ENCODE measurements at regions not wholly inside any gene's neighbourhood (a gene's known extent, or its start where the extent isn't known, plus 50 kb on each side); places are given as distances from the start of the nearest gene placed in this dataset.

DNA sequence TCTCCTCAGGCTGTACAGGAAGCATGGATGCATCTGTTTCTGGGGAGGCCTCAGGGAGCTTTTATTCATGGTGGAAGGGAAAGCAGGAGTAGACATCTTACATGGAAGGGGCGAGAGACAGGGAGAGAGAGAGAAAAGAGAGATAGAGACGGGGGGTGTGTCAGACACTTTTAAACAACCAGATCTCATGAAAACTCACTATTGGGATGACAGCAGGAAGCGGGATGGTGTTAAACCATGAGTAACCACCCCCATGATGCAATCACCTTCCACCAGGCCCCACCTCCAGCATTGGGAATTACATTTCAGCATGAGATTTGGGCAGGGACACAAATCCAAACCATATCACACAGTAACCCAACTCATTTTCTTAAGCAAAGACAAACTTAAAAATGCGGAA, 110.0 kb upstream of the EEA1 start:
- no peaks in the 10 kb centered on the region for H3F3A ChIP-seq (ENCODE audit: insufficient read depth)
- no peak overlapping the region for H3K4me2 ChIP-seq (ENCODE audit: low read depth, low read length, poor library complexity, severe bottlenecking)
- no peaks in the 10 kb centered on the region for H3K9me2 ChIP-seq (replicated peaks; ENCODE audit: insufficient read depth, low read length)
- H4K20me1 ChIP-seq (ENCODE audit: low read depth, low read length), result no peaks in the 10 kb centered on the region
- no peaks in the 10 kb centered on the region for H3K36me3 ChIP-seq (ENCODE audit: low read length)
- H3K27me3 ChIP-seq (ENCODE audit: low read length), result no peaks in the 10 kb centered on the region
- H3K9ac ChIP-seq (ENCODE audit: low read length), result no peak overlapping the region
- no peak overlapping the region for H3K27ac ChIP-seq (ENCODE audit: low read depth, low read length)
- H3K79me2 ChIP-seq (ENCODE audit: insufficient read depth, low read length), result no peaks in the 10 kb centered on the region
- H3K9me3 ChIP-seq (ENCODE audit: insufficient read depth, low read length), result no peaks in the 10 kb centered on the region
- TF ChIP-seq, protein P1, sequence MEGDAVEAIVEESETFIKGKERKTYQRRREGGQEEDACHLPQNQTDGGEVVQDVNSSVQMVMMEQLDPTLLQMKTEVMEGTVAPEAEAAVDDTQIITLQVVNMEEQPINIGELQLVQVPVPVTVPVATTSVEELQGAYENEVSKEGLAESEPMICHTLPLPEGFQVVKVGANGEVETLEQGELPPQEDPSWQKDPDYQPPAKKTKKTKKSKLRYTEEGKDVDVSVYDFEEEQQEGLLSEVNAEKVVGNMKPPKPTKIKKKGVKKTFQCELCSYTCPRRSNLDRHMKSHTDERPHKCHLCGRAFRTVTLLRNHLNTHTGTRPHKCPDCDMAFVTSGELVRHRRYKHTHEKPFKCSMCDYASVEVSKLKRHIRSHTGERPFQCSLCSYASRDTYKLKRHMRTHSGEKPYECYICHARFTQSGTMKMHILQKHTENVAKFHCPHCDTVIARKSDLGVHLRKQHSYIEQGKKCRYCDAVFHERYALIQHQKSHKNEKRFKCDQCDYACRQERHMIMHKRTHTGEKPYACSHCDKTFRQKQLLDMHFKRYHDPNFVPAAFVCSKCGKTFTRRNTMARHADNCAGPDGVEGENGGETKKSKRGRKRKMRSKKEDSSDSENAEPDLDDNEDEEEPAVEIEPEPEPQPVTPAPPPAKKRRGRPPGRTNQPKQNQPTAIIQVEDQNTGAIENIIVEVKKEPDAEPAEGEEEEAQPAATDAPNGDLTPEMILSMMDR (IDR thresholded peaks at IDR 0.05; ENCODE audit: insufficient read depth, low read length, poor library complexity, severe bottlenecking), result no peak
- no peak for TF ChIP-seq EZH2phosphoT487 (conservative IDR thresholded peaks at IDR 0.05; ENCODE audit: low read length)
- no peak overlapping the region for H3K4me3 ChIP-seq (ENCODE audit: insufficient read depth, low read length, poor library complexity, severe bottlenecking)
- H2AFZ ChIP-seq (ENCODE audit: low read depth, low read length, severe bottlenecking), result no peak overlapping the region

DNA sequence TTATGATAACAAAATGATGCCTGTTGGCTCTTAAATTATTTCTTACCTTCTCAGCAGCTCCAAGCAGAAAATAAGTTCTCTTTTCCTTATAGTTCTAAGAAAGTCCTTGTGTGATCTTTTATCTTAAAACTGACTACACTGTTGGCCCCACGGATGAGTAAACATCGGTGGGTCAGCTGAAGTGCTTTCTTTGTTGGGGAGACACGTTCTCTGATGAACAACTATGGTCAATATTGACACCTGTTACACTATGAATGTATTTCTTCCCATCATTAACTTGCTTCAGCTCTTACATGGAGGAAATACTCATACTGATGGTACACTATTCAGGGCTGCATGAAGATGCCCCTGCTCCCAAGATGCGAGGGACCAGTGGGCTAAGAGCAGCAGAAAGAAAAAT, 110.8 kb upstream of the EEA1 start:
- no peak overlapping the region for H2AFZ ChIP-seq (ENCODE audit: low read depth, low read length, severe bottlenecking)
- H3F3A ChIP-seq (ENCODE audit: insufficient read depth), result no peaks in the 10 kb centered on the region
- no peaks in the 10 kb centered on the region for H3K9me2 ChIP-seq (replicated peaks; ENCODE audit: insufficient read depth, low read length)
- H3K4me3 ChIP-seq (ENCODE audit: insufficient read depth, low read length, poor library complexity, severe bottlenecking), result no peak overlapping the region
- no peak overlapping the region for H3K4me2 ChIP-seq (ENCODE audit: low read depth, low read length, poor library complexity, severe bottlenecking)
- H3K9me3 ChIP-seq (ENCODE audit: insufficient read depth, low read length), result no peaks in the 10 kb centered on the region
- TF ChIP-seq, protein P1 (IDR thresholded peaks at IDR 0.05; ENCODE audit: insufficient read depth, low read length, poor library complexity, severe bottlenecking), result no peak
- no peak for TF ChIP-seq EZH2phosphoT487 (conservative IDR thresholded peaks at IDR 0.05; ENCODE audit: low read length)
- no peak overlapping the region for H3K9ac ChIP-seq (ENCODE audit: low read length)
- no peaks in the 10 kb centered on the region for H3K36me3 ChIP-seq (ENCODE audit: low read length)
- no peaks in the 10 kb centered on the region for H4K20me1 ChIP-seq (ENCODE audit: low read depth, low read length)
- H3K79me2 ChIP-seq (ENCODE audit: insufficient read depth, low read length), result no peaks in the 10 kb centered on the region
- no peaks in the 10 kb centered on the region for H3K27me3 ChIP-seq (ENCODE audit: low read length)
- H3K27ac ChIP-seq (ENCODE audit: low read depth, low read length), result no peak overlapping the region

DNA sequence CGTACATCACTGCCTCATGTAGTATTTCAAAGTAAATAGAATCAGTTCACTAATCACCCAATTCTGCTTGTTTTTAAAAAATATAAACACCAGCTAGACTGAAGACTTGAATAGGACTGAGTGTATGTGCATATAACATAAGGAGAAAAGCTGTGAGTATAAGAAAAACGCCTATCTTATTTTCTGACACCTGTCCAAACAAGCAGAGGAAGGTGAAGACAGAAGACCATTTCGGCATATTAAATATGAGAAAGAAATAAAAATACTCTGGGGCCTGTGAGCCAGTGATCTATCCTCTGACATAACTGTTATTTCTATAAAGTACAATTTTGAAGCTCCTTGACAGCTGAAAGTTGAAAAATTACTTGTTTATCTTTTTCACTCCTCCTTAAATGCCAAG, 111.3 kb upstream of the EEA1 start:
- Histone ChIP-seq H3K9me3 (ENCODE audit: insufficient read depth, low read length) (no peaks in the 10 kb centered on the region), H3K36me3 (ENCODE audit: low read length) (no peaks in the 10 kb centered on the region), H3F3A (ENCODE audit: insufficient read depth) (no peaks in the 10 kb centered on the region), H3K79me2 (ENCODE audit: insufficient read depth, low read length) (no peaks in the 10 kb centered on the region), H3K4me2 (ENCODE audit: low read depth, low read length, poor library complexity, severe bottlenecking) (no peak overlapping the region), H2AFZ (ENCODE audit: low read depth, low read length, severe bottlenecking) (no peak overlapping the region), H4K20me1 (ENCODE audit: low read depth, low read length) (no peaks in the 10 kb centered on the region), H3K9me2 (replicated peaks; ENCODE audit: insufficient read depth, low read length) (no peaks in the 10 kb centered on the region), H3K9ac (ENCODE audit: low read length) (no peak overlapping the region), H3K4me3 (ENCODE audit: insufficient read depth, low read length, poor library complexity, severe bottlenecking) (no peak overlapping the region), H3K27me3 (ENCODE audit: low read length) (no peaks in the 10 kb centered on the region), H3K27ac (ENCODE audit: low read depth, low read length) (no peak overlapping the region)
- no peak for TF ChIP-seq EZH2phosphoT487 (conservative IDR thresholded peaks at IDR 0.05; ENCODE audit: low read length)
- TF ChIP-seq, protein P1 (IDR thresholded peaks at IDR 0.05; ENCODE audit: insufficient read depth, low read length, poor library complexity, severe bottlenecking), result no peak

DNA sequence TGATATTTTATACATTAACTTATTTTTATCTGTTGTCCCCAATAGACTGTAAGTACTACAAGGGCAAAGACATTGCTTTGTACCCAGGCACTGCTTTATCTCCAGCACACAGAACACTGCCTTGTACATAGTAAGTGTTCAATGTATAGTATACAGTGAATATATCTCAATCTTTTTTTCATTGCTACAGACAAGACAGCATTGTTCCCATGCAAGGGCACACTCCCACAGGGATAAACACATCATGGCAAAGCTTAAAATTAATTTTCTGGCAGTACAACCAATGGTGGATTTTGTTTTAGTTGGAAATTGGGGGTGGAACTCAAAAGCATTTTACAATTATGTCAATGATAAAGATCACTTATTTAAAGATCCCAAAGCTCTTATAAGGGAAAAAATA, 112.3 kb upstream of the EEA1 start:
- H3K79me2 ChIP-seq (ENCODE audit: insufficient read depth, low read length), result no peaks in the 10 kb centered on the region
- H3F3A ChIP-seq (ENCODE audit: insufficient read depth), result no peaks in the 10 kb centered on the region
- no peak overlapping the region for H2AFZ ChIP-seq (ENCODE audit: low read depth, low read length, severe bottlenecking)
- H3K36me3 ChIP-seq (ENCODE audit: low read length), result no peaks in the 10 kb centered on the region
- H3K4me3 ChIP-seq (ENCODE audit: insufficient read depth, low read length, poor library complexity, severe bottlenecking), result no peak overlapping the region
- no peaks in the 10 kb centered on the region for H3K27me3 ChIP-seq (ENCODE audit: low read length)
- H3K4me2 ChIP-seq (ENCODE audit: low read depth, low read length, poor library complexity, severe bottlenecking), result no peak overlapping the region
- TF ChIP-seq, protein P1 (IDR thresholded peaks at IDR 0.05; ENCODE audit: insufficient read depth, low read length, poor library complexity, severe bottlenecking), result no peak
- TF ChIP-seq EZH2phosphoT487 (conservative IDR thresholded peaks at IDR 0.05; ENCODE audit: low read length), result no peak
- H3K9ac ChIP-seq (ENCODE audit: low read length), result no peak overlapping the region
- no peaks in the 10 kb centered on the region for H3K9me3 ChIP-seq (ENCODE audit: insufficient read depth, low read length)
- no peaks in the 10 kb centered on the region for H3K9me2 ChIP-seq (replicated peaks; ENCODE audit: insufficient read depth, low read length)
- H3K27ac ChIP-seq (ENCODE audit: low read depth, low read length), result no peak overlapping the region
- no peaks in the 10 kb centered on the region for H4K20me1 ChIP-seq (ENCODE audit: low read depth, low read length)

All from SU-DHL-6 (cell line).